ENCODE measurements at regions not wholly inside any gene's neighbourhood (a gene's known extent, or its start where the extent isn't known, plus 50 kb on each side); places are given as distances from the start of the nearest gene placed in this dataset. TPM values are rescaled to one million over a fixed set of nuclear protein-coding genes. Genes with fewer than 3 reads are reported as not detected.
"Not testable (repeated sequence)": the region's sequence is repeated elsewhere in the genome, so short reads cannot be mapped to it uniquely, and the experiment has no call there.

DNA sequence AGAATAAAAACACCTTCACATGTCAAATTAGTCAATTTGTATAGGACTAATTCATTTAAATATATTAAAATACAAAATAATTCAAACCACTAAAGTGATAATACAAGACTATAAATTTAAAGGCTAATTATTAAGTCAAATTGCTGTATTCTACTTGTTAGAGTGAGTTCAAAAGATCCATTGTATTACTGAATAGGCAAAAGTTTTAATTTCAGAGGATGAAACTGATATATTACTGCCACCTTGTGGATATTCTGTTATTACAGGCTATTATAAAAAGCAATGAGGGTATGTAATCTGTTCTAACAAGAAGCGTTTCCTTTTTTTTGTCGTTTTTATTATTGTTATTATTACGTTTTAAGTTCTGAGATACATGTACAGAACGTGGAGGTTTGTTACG is 1825.5 kb upstream of the TPTE start:
- H3K9me3 ChIP-seq (ENCODE audit: low read length); H4K20me1 ChIP-seq (ENCODE audit: insufficient read depth, low read length); H3K4me3 ChIP-seq (ENCODE audit: low read depth, low read length, poor library complexity, severe bottlenecking); H3K4me1 ChIP-seq (ENCODE audit: insufficient read depth, low read length, poor library complexity, severe bottlenecking); H2AFZ ChIP-seq (ENCODE audit: low read length); BruUV-seq (replicated peaks); DNase-seq (ENCODE audit: low spot score); intact Hi-C loops (cut with micrococcal nuclease; ENCODE audit: unreplicated experiment); H3K4me2 ChIP-seq (ENCODE audit: low read length); POLR2A ChIA-PET; CTCF ChIA-PET (ENCODE audit: unreplicated experiment); H3K9me2 ChIP-seq (ENCODE audit: insufficient read depth, low read length); H3K36me3 ChIP-seq (ENCODE audit: insufficient read depth, low read length); H3K79me2 ChIP-seq (ENCODE audit: insufficient read depth, low read depth, low read length); H3K27ac ChIP-seq (ENCODE audit: low read depth, low read length, poor library complexity, severe bottlenecking): not testable (repeated sequence)
- TF ChIP-seq, protein P1, sequence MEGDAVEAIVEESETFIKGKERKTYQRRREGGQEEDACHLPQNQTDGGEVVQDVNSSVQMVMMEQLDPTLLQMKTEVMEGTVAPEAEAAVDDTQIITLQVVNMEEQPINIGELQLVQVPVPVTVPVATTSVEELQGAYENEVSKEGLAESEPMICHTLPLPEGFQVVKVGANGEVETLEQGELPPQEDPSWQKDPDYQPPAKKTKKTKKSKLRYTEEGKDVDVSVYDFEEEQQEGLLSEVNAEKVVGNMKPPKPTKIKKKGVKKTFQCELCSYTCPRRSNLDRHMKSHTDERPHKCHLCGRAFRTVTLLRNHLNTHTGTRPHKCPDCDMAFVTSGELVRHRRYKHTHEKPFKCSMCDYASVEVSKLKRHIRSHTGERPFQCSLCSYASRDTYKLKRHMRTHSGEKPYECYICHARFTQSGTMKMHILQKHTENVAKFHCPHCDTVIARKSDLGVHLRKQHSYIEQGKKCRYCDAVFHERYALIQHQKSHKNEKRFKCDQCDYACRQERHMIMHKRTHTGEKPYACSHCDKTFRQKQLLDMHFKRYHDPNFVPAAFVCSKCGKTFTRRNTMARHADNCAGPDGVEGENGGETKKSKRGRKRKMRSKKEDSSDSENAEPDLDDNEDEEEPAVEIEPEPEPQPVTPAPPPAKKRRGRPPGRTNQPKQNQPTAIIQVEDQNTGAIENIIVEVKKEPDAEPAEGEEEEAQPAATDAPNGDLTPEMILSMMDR (conservative IDR thresholded peaks at IDR 0.05; ENCODE audit: low read length) = peak; percentile 33; the same call in 1 of the 2 replicates

DNA sequence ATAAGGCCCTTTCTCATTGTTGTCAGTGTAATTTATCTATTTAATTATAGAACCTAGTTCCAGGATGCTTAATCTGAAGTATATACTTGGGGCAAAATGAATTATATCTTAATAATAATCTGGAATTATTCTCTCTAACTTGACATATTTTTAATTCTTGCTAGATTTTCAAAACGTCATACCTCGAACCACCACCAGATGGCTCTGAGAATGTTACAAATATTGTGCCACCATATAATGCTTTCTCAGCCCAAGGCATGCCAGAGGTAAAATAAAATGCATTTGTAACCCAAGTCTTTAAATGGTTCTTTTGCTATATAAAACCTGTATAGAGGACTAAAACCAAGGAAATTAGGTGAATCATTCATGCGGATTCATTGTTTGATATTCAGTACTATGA is 1820.1 kb upstream of the TPTE start:
- CTCF ChIA-PET (ENCODE audit: unreplicated experiment); BruUV-seq (replicated peaks); H3K9me3 ChIP-seq (ENCODE audit: low read length); H2AFZ ChIP-seq (ENCODE audit: low read length); DNase-seq (ENCODE audit: low spot score); H3K4me3 ChIP-seq (ENCODE audit: low read depth, low read length, poor library complexity, severe bottlenecking); H3K36me3 ChIP-seq (ENCODE audit: insufficient read depth, low read length); H4K20me1 ChIP-seq (ENCODE audit: insufficient read depth, low read length); intact Hi-C loops (cut with micrococcal nuclease; ENCODE audit: unreplicated experiment); H3K4me2 ChIP-seq (ENCODE audit: low read length); H3K27ac ChIP-seq (ENCODE audit: low read depth, low read length, poor library complexity, severe bottlenecking); H3K4me1 ChIP-seq (ENCODE audit: insufficient read depth, low read length, poor library complexity, severe bottlenecking); H3K9me2 ChIP-seq (ENCODE audit: insufficient read depth, low read length); POLR2A ChIA-PET; H3K79me2 ChIP-seq (ENCODE audit: insufficient read depth, low read depth, low read length): not testable (repeated sequence)

DNA sequence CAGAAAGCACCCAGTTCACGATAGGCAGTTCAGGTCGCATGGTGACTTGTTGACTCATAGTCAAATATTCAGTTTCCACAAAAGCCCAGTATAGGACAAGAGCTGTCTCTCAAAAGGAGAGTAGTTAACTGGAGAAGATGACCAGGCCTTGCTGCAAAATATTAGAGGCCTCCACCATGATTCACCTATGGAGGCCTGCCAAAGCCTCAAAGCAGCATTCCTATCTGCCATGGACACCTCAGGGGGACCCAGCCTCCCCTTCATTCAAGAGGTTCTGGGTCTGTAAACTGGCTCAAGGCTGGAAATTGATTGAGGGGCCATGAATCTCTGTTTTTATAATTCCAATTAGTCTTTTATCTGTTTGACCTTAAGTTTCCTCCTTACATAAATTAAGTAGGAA is 1815.6 kb upstream of the TPTE start:
- BruUV-seq (replicated peaks); intact Hi-C loops (cut with micrococcal nuclease; ENCODE audit: unreplicated experiment): not testable (repeated sequence)

More for the DNA sequence above, 1815.6 kb upstream of the TPTE start:
- H3K9me3 ChIP-seq (ENCODE audit: low read length); H3K27ac ChIP-seq (ENCODE audit: low read depth, low read length, poor library complexity, severe bottlenecking); H3K4me2 ChIP-seq (ENCODE audit: low read length); H3K4me3 ChIP-seq (ENCODE audit: low read depth, low read length, poor library complexity, severe bottlenecking); DNase-seq (ENCODE audit: low spot score); H3K79me2 ChIP-seq (ENCODE audit: insufficient read depth, low read depth, low read length); H2AFZ ChIP-seq (ENCODE audit: low read length); H3K4me1 ChIP-seq (ENCODE audit: insufficient read depth, low read length, poor library complexity, severe bottlenecking); POLR2A ChIA-PET; H3K36me3 ChIP-seq (ENCODE audit: insufficient read depth, low read length); H3K9me2 ChIP-seq (ENCODE audit: insufficient read depth, low read length); CTCF ChIA-PET (ENCODE audit: unreplicated experiment); H4K20me1 ChIP-seq (ENCODE audit: insufficient read depth, low read length): not testable (repeated sequence)

Small RNA genes in the stretch of these regions (small RNA-seq; reads per million reads assigned to genes)
- gene CR381572.1 = not detected

Data from OCI-LY7 (cell line).